WTC11 (cell line): ENCODE measurements at regions not wholly inside any gene's neighbourhood (a gene's known extent, or its start where the extent isn't known, plus 50 kb on each side); places are given as distances from the start of the nearest gene placed in this dataset.

Experiments used
- ATAC-seq: fragments of 200-7000 bp; cut with Tn5 transposase; 2 replicates; pipeline ENCODE4 v1.10.0; 2021; ENCODE audit warnings: mild to moderate bottlenecking, moderate library complexity
- CTCF ChIA-PET: fragments of 300-600 bp; sonication (Branson Sonifier 250); formaldehyde crosslinking; loops from one replicate; lab custom pipeline; 2021; ENCODE audit warnings: antibody characterized with exemption; lab: Charles Lee
- POLR2A ChIA-PET: fragments of 350-600 bp; sonication (Branson Sonifier 250); formaldehyde crosslinking; loops from one replicate; lab custom pipeline; 2021; ENCODE audit warnings: antibody characterized with exemption; lab: Charles Lee
- DNase-seq: peaks from one replicate; pipeline ENCODE4 v3.0.0; 2021; ENCODE audit warnings: low spot score
- H3K27ac Mint-ChIP-seq: 2 replicates; pipeline ENCODE4 v1.8.0; 2021; ENCODE audit warnings: mixed read lengths
- H3K27me3 Mint-ChIP-seq: 2 replicates; pipeline ENCODE4 v1.8.0; 2021; ENCODE audit warnings: low read depth, mild to moderate bottlenecking, moderate library complexity, mixed read lengths
- H3K36me3 Mint-ChIP-seq: 2 replicates; pipeline ENCODE4 v1.8.0; 2021; ENCODE audit warnings: mixed read lengths
- H3K4me1 Mint-ChIP-seq: 2 replicates; pipeline ENCODE4 v1.8.0; 2022; ENCODE audit warnings: mixed read lengths
- H3K4me3 Mint-ChIP-seq: 2 replicates; pipeline ENCODE4 v1.8.0; 2021; ENCODE audit warnings: mild to moderate bottlenecking, moderate library complexity, mixed read lengths
- H3K9me3 Mint-ChIP-seq: 2 replicates; pipeline ENCODE4 v1.8.0; 2021; ENCODE audit warnings: mixed read lengths
- CBFB ChIP-seq: sonication (generic); formaldehyde crosslinking; IDR thresholded peaks from 2 replicates; pipeline ENCODE4 v1.8.1; 2022; ENCODE audit warnings: mild to moderate bottlenecking, low read depth, missing genetic modification reagents
- ELF4 ChIP-seq: sonication (generic); formaldehyde crosslinking; IDR thresholded peaks from 2 replicates; pipeline ENCODE4 v1.8.1; 2022; ENCODE audit warnings: low read depth, mild to moderate bottlenecking, moderate library complexity, missing genetic modification reagents
- EMX1 ChIP-seq: fragments of 250-450 bp; sonication (Bioruptor Pico); IDR thresholded peaks from 2 replicates; pipeline ENCODE4 v1.8.0; 2021; ENCODE audit warnings: mild to moderate bottlenecking
- FOXK1 ChIP-seq: sonication (generic); formaldehyde crosslinking; IDR thresholded peaks from 2 replicates; pipeline ENCODE4 v1.8.0; 2022; ENCODE audit warnings: mild to moderate bottlenecking, moderate library complexity, missing genetic modification reagents
- FOXP1 ChIP-seq: sonication (generic); formaldehyde crosslinking; IDR thresholded peaks from 2 replicates; pipeline ENCODE4 v1.8.0; 2022; ENCODE audit warnings: missing genetic modification reagents, mild to moderate bottlenecking, moderate library complexity, borderline replicate concordance
- GABPB1 ChIP-seq: sonication (generic); formaldehyde crosslinking; IDR thresholded peaks from 2 replicates; pipeline ENCODE4 v1.8.1; 2023; ENCODE audit warnings: mild to moderate bottlenecking, missing genetic modification reagents
- IRF2 ChIP-seq: sonication (generic); formaldehyde crosslinking; IDR thresholded peaks from 2 replicates; pipeline ENCODE4 v1.8.0; 2022; ENCODE audit warnings: low read depth, missing genetic modification reagents, borderline replicate concordance
- JUN ChIP-seq: sonication (generic); formaldehyde crosslinking; IDR thresholded peaks from 2 replicates; pipeline ENCODE4 v1.8.0; 2023; ENCODE audit warnings: mild to moderate bottlenecking, missing genetic modification reagents
- MYBL2 ChIP-seq: sonication (generic); formaldehyde crosslinking; IDR thresholded peaks from 2 replicates; pipeline ENCODE4 v1.8.1; 2023; ENCODE audit warnings: mild to moderate bottlenecking, moderate library complexity, missing genetic modification reagents
- NR2C2 ChIP-seq: sonication (generic); formaldehyde crosslinking; IDR thresholded peaks from 2 replicates; pipeline ENCODE4 v1.8.0; 2022; ENCODE audit warnings: mild to moderate bottlenecking, missing genetic modification reagents
- RELA ChIP-seq: sonication (generic); formaldehyde crosslinking; IDR thresholded peaks from 2 replicates; pipeline ENCODE4 v1.8.1; 2022; ENCODE audit warnings: missing genetic modification reagents, mild to moderate bottlenecking, borderline replicate concordance
- RORB ChIP-seq: fragments of 250-450 bp; sonication (Bioruptor Pico); IDR thresholded peaks from 2 replicates; pipeline ENCODE4 v1.9.0; 2021; ENCODE audit warnings: mild to moderate bottlenecking
- SOX15 ChIP-seq: fragments of 250-450 bp; sonication (Bioruptor Pico); IDR thresholded peaks from 2 replicates; pipeline ENCODE4 v1.9.0; 2021; ENCODE audit warnings: mild to moderate bottlenecking
- TEAD1 ChIP-seq: sonication (generic); formaldehyde crosslinking; IDR thresholded peaks from 2 replicates; pipeline ENCODE4 v1.8.0; 2022; ENCODE audit warnings: mild to moderate bottlenecking, missing genetic modification reagents
- TP53 ChIP-seq: sonication (generic); formaldehyde crosslinking; IDR thresholded peaks from 2 replicates; pipeline ENCODE4 v1.8.1; 2023; ENCODE audit warnings: mild to moderate bottlenecking, missing genetic modification reagents
- ZNF121 ChIP-seq: sonication (generic); formaldehyde crosslinking; IDR thresholded peaks from 2 replicates; pipeline ENCODE4 v1.8.0; 2023; ENCODE audit warnings: missing genetic modification reagents
- ZNF232 ChIP-seq: sonication (generic); formaldehyde crosslinking; IDR thresholded peaks from 2 replicates; pipeline ENCODE4 v1.8.0; 2022; ENCODE audit warnings: mild to moderate bottlenecking, missing genetic modification reagents
- TF ChIP-seq, protein P1 (sequence below): fragments of 250-450 bp; sonication (Bioruptor Pico); IDR thresholded peaks from 2 replicates; pipeline ENCODE4 v1.9.0; 2021; ENCODE audit warnings: mild to moderate bottlenecking
- TF ChIP-seq, protein P2 (sequence below): sonication (generic); formaldehyde crosslinking; IDR thresholded peaks from 2 replicates; pipeline ENCODE4 v1.8.0; 2022; ENCODE audit warnings: mild to moderate bottlenecking, missing genetic modification reagents
- TF ChIP-seq, protein P3 (sequence below): fragments of 250-450 bp; sonication (Bioruptor Pico); IDR thresholded peaks from 2 replicates; pipeline ENCODE4 v1.8.0; 2021; ENCODE audit warnings: mild to moderate bottlenecking
- TF ChIP-seq, protein P4 (sequence below): sonication (generic); formaldehyde crosslinking; IDR thresholded peaks from 2 replicates; pipeline ENCODE4 v1.8.0; 2022; ENCODE audit warnings: mild to moderate bottlenecking, missing genetic modification reagents
- TF ChIP-seq, protein P5 (sequence below): fragments of 250-450 bp; sonication (Bioruptor Pico); IDR thresholded peaks from 2 replicates; pipeline ENCODE4 v1.9.0; 2021; ENCODE audit warnings: moderate library complexity, mild to moderate bottlenecking, inconsistent platforms, borderline replicate concordance
- TF ChIP-seq, protein P6 (sequence below): sonication (generic); formaldehyde crosslinking; IDR thresholded peaks from 2 replicates; pipeline ENCODE4 v1.8.1; 2023; ENCODE audit warnings: mild to moderate bottlenecking, missing genetic modification reagents

DNA sequence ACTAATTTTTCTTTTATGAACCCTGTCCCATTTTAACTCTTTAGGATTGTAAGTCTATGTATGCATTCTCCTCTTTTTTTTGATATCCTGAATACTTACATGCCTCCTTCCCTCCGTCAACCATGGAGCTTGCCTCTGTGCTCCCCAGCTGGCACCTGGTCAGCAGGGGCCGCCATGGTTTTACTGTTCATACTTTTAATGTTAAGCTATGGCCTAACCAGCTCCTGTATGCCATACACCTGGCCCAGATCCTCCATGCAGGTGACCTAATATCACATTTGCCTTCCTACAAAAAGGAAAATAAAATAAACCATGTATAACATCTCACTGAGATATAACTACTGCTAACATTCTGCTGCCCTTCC is 283.1 kb upstream of the TRIB2 start:
- POLR2A ChIA-PET: no interaction called here
- CTCF ChIA-PET: interaction anchor here (1.2 to 1.3 kb wide), 2 partner anchors 283 to 573 kb away, joined by 6 to 9 read pairs; partner anchors contain the start of gene TRIB2
- peaks cover 41% of the 10 kb centered on the region for H3K4me1 Mint-ChIP-seq
- H3K27me3 Mint-ChIP-seq: no peaks in the 10 kb centered on the region
- DNase-seq (no peak), ATAC-seq (peak; percentile 52; the same call in 1 of the 2 replicates)
- no peaks in the 10 kb centered on the region for H3K36me3 Mint-ChIP-seq
- TF ChIP-seq IRF2 (CRISPR knock-in tag) (no peak), MYBL2 (CRISPR knock-in tag) (no peak), RORB (no peak), JUN (CRISPR knock-in tag) (no peak), CBFB (no peak)
- H3K9me3 Mint-ChIP-seq: no peaks in the 10 kb centered on the region; the same call in 1 of the 2 replicates
- H3K27ac Mint-ChIP-seq: no peak overlapping the region
- no peak overlapping the region for H3K4me3 Mint-ChIP-seq

DNA sequence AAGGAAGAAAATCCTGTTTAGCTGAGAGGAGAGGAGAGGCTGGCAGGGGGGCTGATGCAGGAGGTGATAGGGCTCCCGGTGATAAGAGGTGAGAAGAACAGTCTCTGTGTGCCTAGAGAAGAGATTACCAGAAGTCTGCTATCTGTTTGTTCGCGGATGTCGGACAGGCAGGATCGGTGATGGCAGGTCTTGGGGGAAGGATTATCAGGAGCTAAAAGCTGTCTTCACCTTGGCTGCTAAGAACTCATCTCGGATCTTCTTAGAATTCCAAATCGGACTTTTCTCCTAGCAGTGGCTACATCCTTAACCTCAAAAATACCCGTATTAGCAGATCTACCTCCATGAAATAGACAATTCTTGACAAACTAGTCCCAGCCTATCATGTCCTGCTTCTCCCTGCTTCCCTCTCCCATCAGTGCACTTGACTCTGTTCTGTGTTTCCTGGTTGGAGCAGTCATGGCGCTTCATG is 282.1 kb upstream of the TRIB2 start:
- TF ChIP-seq ZNF232 (no peak), FOXP1 (CRISPR knock-in tag) (no peak), RELA (CRISPR knock-in tag) (no peak), JUN (CRISPR knock-in tag) (no peak), ZNF121 (no peak), SOX15 (no peak), NR2C2 (CRISPR knock-in tag) (no peak), MYBL2 (CRISPR knock-in tag) (no peak), GABPB1 (no peak), FOXK1 (CRISPR knock-in tag) (no peak), EMX1 (CRISPR knock-in tag) (no peak), ELF4 (no peak), TP53 (CRISPR knock-in tag) (no peak), TEAD1 (CRISPR knock-in tag) (no peak)
- TF ChIP-seq, protein P1, sequence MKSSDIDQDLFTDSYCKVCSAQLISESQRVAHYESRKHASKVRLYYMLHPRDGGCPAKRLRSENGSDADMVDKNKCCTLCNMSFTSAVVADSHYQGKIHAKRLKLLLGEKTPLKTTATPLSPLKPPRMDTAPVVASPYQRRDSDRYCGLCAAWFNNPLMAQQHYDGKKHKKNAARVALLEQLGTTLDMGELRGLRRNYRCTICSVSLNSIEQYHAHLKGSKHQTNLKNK (CRISPR knock-in tag): no peak
- TF ChIP-seq, protein P2, sequence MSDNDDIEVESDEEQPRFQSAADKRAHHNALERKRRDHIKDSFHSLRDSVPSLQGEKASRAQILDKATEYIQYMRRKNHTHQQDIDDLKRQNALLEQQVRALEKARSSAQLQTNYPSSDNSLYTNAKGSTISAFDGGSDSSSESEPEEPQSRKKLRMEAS: no peak
- TF ChIP-seq, protein P3, sequence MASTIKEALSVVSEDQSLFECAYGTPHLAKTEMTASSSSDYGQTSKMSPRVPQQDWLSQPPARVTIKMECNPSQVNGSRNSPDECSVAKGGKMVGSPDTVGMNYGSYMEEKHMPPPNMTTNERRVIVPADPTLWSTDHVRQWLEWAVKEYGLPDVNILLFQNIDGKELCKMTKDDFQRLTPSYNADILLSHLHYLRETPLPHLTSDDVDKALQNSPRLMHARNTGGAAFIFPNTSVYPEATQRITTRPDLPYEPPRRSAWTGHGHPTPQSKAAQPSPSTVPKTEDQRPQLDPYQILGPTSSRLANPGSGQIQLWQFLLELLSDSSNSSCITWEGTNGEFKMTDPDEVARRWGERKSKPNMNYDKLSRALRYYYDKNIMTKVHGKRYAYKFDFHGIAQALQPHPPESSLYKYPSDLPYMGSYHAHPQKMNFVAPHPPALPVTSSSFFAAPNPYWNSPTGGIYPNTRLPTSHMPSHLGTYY: no peak
- TF ChIP-seq, protein P4, sequence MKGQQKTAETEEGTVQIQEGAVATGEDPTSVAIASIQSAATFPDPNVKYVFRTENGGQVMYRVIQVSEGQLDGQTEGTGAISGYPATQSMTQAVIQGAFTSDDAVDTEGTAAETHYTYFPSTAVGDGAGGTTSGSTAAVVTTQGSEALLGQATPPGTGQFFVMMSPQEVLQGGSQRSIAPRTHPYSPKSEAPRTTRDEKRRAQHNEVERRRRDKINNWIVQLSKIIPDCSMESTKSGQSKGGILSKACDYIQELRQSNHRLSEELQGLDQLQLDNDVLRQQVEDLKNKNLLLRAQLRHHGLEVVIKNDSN (CRISPR knock-in tag): no peak
- TF ChIP-seq, protein P5, sequence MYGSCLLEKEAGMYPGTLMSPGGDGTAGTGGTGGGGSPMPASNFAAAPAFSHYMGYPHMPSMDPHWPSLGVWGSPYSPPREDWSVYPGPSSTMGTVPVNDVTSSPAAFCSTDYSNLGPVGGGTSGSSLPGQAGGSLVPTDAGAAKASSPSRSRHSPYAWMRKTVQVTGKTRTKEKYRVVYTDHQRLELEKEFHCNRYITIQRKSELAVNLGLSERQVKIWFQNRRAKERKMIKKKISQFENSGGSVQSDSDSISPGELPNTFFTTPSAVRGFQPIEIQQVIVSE (CRISPR knock-in tag): no peak
- TF ChIP-seq, protein P6, sequence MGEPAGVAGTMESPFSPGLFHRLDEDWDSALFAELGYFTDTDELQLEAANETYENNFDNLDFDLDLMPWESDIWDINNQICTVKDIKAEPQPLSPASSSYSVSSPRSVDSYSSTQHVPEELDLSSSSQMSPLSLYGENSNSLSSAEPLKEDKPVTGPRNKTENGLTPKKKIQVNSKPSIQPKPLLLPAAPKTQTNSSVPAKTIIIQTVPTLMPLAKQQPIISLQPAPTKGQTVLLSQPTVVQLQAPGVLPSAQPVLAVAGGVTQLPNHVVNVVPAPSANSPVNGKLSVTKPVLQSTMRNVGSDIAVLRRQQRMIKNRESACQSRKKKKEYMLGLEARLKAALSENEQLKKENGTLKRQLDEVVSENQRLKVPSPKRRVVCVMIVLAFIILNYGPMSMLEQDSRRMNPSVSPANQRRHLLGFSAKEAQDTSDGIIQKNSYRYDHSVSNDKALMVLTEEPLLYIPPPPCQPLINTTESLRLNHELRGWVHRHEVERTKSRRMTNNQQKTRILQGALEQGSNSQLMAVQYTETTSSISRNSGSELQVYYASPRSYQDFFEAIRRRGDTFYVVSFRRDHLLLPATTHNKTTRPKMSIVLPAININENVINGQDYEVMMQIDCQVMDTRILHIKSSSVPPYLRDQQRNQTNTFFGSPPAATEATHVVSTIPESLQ (CRISPR knock-in tag): no peak
- Mint-ChIP-seq H3K4me3 (no peak overlapping the region), H3K36me3 (no peaks in the 10 kb centered on the region), H3K27ac (no peak overlapping the region), H3K9me3 (no peaks in the 10 kb centered on the region; the same call in 1 of the 2 replicates), H3K4me1 (peaks cover 34% of the 10 kb centered on the region), H3K27me3 (no peaks in the 10 kb centered on the region)
- CTCF ChIA-PET: no interaction called here
- ATAC-seq: no peak
- no peak for DNase-seq
- POLR2A ChIA-PET: no interaction called here
